LoVo (cell line): ENCODE measurements at regions not wholly inside any gene's neighbourhood (a gene's known extent, or its start where the extent isn't known, plus 50 kb on each side); places are given as distances from the start of the nearest gene placed in this dataset.
"Not testable (repeated sequence)": the region's sequence is repeated elsewhere in the genome, so short reads cannot be mapped to it uniquely, and the experiment has no call there.

ENCODE experiments used
- DNase-seq: peaks from one replicate; pipeline ENCODE4 v3.0.0-alpha.2; 2016; ENCODE audit warnings: low spot score

- DNase-seq: no peak
Measured at GRCh38 chr9:24342457-24342856, 203.2 kb downstream of the IZUMO3 start.

- no peak for DNase-seq
Measured at GRCh38 chr9:24333629-24334028, 212.1 kb downstream of the IZUMO3 start.

GRCh38 chr9:24298912-24299311, 246.8 kb downstream of the IZUMO3 start:
- no peak for DNase-seq

DNA sequence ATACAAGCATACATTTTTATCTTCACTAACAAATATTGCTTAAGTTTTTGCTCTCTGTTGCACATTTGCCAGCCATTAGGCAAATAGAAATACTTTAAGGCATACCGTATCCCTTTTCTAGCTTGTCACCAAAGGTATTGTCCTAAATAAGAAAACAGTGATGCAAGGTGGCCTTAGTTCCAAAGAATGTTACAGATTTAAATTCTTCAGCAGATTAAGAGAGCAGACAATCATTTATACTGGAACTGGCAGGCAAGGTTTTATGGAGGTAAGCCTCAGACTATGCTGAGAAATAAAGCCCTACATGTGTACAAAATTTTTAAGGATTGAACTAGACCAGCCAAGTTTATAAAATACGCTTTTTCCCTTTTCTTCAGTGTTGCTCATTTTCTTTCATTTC, 247.8 kb downstream of the IZUMO3 start:
- DNase-seq: no peak

- DNase-seq: no peak
Measured at GRCh38 chr9:24296124-24296523, 249.6 kb downstream of the IZUMO3 start.

GRCh38 chr9:24293386-24293785, 252.3 kb downstream of the IZUMO3 start:
- no peak for DNase-seq

DNA sequence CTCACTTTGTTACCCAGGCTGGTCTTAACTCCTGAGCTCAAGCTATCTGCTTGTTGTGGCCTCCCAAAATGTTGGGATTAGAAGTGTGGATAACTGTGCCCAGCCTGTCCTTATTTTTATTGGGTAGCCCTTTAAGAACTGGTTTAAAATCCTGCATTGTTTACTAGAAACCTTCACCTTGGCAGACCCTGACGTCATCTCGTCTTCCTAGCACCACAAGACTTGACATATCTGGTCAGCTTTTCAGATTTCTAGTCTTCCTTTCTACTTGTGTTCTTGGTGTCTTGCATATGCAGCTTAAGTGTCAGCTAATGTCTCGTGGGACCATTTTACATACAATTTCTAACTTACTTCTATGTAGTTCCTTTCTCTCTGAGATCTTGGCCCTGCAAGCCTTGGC, 258.9 kb downstream of the IZUMO3 start:
- no peak for DNase-seq

GRCh38 chr9:24258626-24259025, 287.1 kb downstream of the IZUMO3 start:
- DNase-seq: no peak

GRCh38 chr9:24257726-24258125, 288.0 kb downstream of the IZUMO3 start:
- DNase-seq: no peak

- DNase-seq: peak; percentile 23
Measured at GRCh38 chr9:24245988-24246387, 299.7 kb downstream of the IZUMO3 start.

GRCh38 chr9:24242576-24242975, 303.1 kb downstream of the IZUMO3 start:
- DNase-seq: no peak

- DNase-seq: no peak
Measured at GRCh38 chr9:24218656-24219055, 327.0 kb downstream of the IZUMO3 start.

GRCh38 chr9:24210641-24211040, 335.1 kb downstream of the IZUMO3 start:
- no peak for DNase-seq

GRCh38 chr9:24189986-24190385, 355.7 kb downstream of the IZUMO3 start:
- DNase-seq: no peak

GRCh38 chr9:24180572-24180971, 354.5 kb upstream of the ELAVL2 start:
- DNase-seq: not testable (repeated sequence)

- no peak for DNase-seq
Measured at GRCh38 chr9:24144796-24145195, 318.8 kb upstream of the ELAVL2 start.

DNA sequence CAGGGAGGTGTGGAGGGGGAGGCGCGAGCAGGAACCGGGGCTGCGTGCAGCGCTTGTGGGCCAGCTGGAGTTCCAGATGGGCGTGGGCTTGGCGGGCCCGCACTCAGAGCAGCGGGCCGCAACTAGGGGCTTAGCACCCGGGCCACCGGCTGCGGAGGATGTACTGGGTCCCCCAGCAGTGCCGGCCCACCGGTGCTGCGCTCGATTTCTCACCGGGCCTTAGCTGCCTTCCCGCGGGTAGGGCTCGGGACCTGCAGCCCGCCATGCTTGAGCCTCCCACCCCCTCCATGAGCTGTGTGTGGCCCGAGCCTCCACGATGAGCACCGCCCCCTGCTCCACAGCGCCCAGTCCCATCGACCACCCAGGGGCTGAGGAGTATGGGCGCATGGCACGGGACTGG, 309.0 kb upstream of the ELAVL2 start:
- not testable (repeated sequence) for DNase-seq

- DNase-seq: no peak
Measured at GRCh38 chr9:24132244-24132643, 306.2 kb upstream of the ELAVL2 start.

- no peak for DNase-seq
Measured at GRCh38 chr9:24127519-24127918, 301.5 kb upstream of the ELAVL2 start.

DNA sequence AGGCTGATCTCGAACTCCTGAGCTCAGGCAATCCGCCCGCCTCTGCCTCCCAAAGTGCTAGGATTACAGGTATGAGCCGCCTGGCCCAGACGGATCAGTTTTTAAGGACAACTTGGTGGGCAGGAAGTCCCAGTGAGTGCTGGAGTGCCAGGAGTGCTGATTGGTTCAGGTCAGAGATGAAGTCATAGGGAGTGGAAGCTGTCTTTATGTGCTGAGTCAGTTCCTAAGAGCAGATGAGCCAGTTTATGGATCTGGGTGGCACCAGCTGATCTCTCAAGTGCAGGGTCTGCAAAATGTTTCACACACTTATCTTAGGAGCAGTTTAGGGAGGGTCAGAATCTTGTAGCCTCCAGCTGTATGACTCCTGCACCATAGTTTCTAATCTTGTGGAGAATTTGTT, 292.1 kb upstream of the ELAVL2 start:
- DNase-seq: no peak

- no peak for DNase-seq
Measured at GRCh38 chr9:24096756-24097155, 270.7 kb upstream of the ELAVL2 start.

- DNase-seq: no peak
Measured at GRCh38 chr9:24095246-24095645, 269.2 kb upstream of the ELAVL2 start.

DNA sequence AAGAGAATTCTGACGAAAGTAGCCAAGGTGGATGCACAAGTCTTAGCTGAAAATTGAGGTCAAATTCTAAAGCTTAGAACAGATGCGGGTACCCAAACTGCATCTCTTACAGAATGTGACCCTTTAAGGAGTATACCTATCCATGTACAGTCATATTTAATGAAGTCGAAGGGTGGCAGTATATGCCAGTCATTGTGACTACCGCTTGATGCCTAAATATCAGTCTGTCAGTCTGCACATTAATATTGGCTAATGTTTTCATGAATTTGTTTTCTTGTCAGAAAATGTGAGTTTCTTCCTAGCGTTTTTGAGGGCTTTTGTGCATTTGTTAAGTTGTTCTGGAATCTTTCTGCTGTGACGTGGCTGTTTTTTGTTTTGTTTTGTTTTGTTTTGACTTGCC, 264.5 kb upstream of the ELAVL2 start:
- peak; percentile 19 for DNase-seq

- DNase-seq: no peak
Measured at GRCh38 chr9:24073666-24074065, 247.6 kb upstream of the ELAVL2 start.

DNA sequence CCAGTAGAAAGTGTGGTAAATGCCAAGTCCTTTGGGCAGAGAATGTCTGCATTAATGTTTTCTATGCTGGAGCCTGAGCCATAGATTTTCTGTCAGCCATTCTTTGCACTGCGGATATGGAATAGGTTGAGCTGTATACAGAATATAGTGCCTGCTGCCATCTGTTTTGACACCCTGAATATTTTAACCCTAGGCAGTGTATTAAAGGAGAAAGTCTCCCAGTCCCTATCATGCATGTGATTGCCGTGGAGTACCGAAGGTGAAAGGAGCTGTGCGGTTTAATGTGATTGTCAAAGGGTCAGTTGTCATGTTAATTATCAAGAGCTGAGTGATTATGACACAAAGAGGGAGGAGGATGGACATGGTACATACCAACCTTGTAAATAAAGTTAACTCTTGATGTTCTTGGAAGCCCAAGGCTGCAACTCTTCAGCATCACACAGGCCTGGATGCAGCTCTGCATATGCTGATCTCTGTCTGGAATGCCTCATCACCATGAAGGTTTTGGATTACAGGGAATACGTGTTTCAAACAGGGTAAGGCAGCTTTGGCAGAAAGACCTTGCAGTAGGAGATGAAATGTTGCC, 247.1 kb upstream of the ELAVL2 start:
- DNase-seq: no peak
